Kidney glomerular epithelial cell (primary cell): ENCODE measurements at regions not wholly inside any gene's neighbourhood (a gene's known extent, or its start where the extent isn't known, plus 50 kb on each side); places are given as distances from the start of the nearest gene placed in this dataset.

Source experiments
- DNase-seq: peaks from one replicate; lab custom pipeline; 2025; lab: John Stamatoyannopoulos, UW

DNA sequence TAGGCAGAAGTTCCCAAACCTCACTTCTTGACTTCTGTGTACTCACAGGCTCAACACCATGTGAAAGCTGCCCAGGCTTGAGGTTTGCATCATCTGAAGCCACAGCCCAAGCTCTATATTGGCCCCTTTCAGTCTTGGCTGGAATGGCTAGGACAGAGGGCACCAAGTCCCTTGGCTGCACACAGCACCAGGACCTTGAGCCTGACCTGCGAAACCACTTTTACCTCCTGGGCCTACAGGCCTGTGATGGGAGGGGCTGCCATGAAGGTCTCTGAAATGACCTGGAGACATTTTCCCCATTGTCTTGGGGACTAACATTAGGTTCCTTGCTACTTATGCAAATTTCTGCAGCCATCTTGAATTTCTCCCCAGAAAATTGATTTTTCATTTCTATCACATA is 288.3 kb upstream of the ZC3H12C start:
- DNase-seq: no peak

DNA sequence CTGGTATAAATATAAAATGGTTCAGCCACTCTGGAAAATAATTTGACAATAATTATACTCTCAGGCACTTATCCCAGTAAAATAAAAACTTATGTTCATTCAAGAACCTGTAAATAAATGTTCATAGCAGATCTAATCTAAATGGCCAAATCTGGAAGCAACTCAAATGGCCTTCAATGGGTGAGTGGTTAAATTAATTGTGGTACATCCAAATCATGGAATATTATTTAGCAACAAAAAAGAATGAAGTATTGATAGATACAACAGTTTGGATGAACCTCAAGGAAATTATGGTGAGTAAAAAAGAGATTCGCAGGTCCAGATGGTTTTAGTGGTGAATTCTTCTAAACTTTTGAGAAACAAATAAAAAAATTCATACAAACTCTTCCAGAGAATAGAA is 287.0 kb upstream of the ZC3H12C start:
- no peak for DNase-seq

DNA sequence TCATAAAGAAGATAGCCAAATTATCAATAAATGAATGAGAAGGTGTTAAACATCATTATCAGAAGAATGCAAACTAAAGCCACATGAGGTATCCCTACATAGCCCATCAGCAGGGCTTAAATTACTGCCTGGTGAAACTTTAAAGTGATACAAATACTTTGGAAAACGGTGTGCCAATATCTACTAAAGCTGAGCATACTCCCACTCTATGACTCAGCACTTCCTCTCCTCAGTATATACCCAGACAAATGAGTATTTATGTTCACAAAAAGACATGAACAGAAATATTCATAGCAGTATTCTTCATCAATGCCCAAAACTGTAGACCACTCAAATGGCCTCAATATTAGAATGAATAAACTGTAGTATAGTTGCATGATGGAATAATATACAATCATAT is 284.6 kb upstream of the ZC3H12C start:
- DNase-seq: no peak

DNA sequence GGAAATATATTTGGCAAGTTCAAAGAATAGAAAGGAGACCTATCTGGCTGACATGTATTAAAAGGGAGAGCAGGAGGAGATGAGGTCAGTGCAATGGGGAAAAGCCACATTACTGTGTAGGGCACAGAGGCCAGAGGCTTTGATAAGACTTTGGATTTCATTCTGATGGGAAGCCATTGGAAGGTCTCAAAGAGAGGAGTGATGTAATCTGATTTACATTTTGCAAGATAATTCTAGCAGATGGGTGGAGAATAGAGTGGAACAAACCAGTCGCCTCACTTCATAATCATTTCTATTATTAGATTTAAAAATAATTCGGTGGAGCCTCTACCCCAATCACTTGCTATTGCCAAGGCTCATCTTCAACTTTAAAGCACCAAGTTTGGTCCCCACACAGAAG is 278.4 kb upstream of the ZC3H12C start:
- no peak for DNase-seq

DNA sequence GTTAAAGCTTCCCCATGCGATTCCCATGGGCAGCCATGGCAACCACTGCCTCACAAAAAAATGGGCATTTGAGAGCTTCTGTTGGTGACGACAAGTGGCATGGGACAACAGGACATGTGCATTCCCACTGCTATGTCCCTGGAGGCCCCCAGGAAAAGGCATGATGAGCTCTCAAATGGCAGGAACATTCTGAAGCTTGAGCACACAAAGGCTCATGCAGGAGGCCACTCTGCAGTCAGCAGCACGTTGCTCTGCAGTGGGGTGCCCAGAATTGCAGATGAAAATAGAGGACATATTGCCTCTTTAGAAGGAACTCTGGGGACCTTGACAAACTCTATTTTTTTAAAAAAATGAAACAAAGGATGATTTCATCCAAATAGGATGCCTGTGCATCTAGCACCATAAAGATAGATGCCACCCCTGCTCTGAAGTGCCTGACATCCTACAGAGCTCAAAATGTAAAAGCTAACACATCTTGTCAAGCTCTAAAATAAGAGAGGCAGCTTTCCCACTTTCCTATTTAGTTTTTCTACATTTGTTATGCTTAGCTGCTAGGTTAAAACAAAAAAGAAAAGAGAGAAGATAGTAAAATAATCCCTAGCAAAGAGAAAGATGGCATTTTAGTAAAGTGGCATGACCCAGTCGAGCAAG is 277.6 kb upstream of the ZC3H12C start:
- no peak for DNase-seq

DNA sequence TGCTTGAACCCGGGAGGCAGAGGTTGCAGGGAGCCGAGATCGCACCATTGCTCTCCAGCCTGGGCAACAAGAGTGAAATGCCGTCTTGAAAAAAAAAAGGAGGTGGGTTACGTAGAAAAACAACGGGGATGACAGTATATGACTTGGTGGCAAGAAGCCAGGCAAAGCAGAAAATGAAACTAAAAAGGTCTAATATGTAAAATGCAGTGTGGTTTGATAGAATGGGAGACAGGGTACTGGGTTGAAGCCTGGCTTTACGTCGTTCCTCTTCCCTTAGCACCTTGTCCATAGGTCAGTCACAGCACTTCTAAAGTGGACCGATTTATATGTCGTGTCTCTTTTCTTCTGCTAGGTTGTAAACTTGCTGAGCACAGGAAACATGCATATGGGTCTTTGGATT is 274.9 kb upstream of the ZC3H12C start:
- no peak for DNase-seq

DNA sequence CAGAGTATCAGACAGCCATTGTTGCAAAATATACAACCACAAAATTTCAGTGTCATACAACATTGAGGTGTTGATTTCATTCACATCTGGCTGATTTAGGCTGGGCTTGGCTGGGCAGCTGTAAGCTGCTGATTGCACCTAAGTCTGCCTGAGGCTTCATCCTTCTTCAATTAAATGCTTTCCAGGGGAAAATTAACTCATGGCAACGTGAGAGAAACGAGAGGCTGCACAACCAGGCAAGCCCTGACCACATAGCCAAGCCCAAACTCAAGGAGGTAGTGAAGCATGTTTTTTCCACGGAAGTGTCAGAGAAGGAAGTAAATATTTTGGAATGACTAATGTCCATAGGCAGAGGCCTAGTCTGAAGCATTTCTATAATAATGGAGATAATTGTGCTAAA is 273.8 kb upstream of the ZC3H12C start:
- DNase-seq: no peak

DNA sequence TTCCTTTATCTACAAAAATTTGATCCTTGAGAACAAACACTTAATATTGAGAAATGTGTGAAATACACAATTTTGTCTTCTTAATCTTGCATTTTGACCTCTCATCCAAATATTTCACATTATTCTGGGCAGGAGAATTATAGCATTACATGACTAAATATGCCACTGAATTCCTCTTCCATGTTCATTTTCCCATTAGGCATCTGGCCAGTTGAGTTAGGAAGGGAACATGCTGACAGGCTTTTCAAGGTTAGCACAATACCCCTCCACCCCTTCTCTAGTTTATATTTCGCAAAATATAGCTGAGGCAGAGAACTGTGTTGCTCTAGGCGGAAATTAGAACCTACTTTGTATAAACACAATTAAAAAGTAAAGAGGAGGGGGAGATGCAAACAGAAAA is 271.7 kb upstream of the ZC3H12C start:
- DNase-seq: no peak

DNA sequence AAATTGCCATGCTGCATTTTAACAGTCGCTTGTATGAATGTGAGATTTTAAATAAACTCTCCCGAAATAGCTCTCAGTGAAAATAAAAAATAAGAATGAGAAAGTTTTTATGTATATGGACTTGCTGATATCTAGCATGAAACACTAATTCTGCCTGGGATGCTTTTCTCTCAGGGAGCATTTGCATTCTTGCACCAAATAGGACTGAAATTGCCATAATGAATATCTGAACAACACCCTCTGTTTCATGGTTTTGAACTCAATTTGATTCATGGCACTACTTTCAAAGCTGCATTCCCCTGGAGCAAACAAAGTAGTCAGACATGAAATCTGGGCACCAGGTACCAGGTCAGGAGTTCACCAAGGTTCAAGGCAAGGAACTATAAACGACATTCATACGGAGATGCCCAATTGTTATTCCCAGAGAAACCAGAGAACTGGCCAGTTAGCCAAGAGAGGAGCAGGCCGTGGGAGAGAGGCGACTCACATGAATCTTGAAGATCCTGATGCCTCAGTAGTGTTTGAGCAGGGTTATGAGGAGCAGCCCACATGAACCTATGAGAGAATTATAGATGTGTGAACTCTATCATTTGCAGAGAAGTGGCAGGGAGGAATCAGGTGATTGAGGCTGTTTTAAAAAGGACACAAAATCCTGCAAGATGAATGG is 270.6 kb upstream of the ZC3H12C start:
- DNase-seq: no peak

DNA sequence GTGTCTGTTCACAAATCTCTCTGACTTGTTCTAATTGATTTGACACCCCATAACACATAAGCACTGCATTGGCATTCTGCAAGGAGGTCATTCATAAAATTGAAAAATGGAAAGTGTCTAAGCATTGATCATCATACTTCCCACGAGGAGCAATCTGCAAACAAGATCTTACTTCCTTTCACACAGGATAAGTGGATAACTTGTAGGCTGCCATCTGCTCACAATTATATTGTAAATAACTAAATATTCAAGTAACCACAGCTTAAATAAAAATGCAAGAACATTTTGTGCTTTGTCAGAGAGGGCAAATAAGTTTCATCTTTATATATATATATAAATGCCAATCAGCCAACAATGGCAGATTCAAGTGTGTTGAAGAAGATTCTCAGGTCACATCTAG is 264.8 kb upstream of the ZC3H12C start:
- DNase-seq: no peak

DNA sequence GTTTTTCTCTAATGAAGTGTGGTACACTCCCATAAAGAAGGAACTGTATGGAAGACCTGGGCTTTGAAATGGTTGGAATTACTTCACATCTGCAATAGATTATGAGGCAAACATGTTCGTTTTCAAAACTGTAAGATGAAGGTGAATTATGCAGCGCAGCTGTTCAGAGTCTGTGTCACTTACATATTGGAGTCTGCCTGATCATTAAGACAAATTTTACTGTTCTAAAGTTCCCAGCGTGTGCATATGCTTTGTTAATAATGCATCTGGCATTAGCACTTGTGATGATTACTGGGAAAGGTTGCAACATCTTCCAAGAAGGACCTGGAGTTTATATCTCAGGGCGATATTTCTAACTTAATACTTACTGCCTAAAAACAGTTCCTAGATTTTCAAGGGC is 255.2 kb upstream of the ZC3H12C start:
- no peak for DNase-seq

DNA sequence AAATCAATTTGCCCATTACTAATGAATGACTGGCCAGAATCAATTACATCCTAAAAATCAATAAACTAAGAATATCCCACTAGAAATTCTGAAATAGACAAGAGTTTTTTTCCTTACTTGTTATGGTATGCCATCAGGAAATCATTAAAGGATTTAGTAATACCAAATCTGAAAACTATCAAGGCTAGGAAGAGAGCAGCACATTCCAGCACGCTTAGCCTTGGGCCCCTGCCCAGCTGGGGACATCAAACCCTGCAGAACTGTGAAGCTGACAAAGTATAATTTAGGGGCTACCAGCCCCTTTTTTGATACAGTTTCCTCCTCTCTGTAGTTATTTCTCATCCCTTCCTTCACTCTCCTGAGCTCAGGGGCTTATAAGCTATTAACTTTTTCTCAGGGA is 247.8 kb upstream of the ZC3H12C start:
- DNase-seq: no peak

DNA sequence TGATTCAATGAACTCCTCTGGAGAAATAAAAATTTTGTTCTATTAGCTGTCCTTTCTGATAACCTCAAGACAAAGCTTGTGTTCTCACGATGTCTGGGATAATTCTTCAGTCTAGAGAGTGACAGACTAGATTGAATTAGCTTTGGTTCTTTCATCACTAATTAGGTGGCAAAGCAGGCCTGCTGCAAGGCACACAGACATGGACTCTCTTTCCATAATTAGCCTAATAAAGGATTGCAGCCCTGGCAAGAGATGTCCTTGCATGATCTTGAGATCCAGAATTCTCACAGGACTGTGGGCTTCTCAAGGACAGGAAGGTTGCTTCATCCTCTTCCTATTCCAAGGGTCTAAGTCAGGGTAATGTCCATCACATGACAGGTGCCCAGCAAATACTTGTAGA is 245.6 kb upstream of the ZC3H12C start:
- no peak for DNase-seq

DNA sequence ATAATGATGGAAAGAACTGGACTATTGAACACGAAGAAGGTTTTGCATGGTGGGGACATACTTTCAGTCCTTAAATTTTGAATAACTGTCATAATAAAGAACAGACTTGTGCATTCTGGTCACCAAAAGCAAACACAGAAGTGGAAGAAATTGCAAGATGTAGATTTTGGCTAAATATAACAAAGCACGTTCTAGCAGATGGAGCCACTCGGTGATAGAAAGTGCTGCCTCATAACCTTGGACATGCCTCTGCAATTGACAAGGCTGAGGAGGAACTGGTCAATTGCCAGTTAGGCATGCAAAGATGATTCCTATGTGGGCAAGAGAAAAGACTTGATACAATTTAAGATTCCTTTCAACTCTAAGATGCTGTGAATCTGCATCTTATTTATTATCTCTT is 244.1 kb upstream of the ZC3H12C start:
- no peak for DNase-seq

DNA sequence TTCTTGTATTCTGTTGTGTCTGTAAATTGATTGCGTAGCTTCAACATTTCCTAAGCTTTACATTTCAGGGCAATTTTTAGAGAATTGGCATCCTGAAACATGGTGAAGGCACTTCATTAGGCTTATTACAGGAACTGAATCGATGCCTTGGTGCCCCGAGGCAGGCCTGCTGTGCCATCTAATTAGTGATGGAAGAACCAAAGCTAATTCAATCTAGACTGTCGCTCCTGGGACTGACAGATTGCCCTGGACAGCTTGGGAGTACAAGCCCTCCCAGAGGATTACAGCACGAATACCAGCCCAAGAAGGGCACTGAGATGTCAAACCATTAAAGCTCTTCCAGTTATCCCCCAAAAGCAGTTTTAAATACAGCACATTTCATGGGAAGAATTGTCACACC is 243.2 kb upstream of the ZC3H12C start:
- DNase-seq: no peak

DNA sequence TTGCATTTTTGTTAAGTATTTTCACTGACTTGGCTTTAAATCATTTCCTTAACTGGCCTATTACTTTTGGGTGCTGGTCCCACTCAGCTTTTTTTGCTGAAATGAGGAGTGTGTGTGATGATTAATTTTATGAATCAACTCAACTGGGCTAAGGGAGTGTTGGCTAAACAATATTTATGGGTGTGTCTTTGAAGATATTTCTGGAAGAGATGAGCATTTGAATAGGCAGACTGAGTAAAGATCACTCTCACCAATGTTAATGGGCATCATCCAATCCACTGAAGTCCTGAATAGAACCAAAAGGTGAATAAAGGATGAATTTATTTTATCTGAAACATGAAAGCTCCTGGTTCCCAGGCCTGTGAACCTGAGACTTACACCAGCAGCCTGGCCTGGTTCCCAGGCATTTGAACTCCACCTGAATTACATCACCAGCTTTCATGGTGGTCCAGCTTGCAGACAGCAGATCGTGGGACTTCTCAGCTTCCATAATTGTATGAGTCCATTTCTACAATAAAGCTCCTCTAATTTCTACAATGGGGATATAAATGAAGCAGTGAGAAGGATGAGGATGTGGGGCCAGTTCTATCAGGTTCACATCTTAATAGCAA is 241.3 kb upstream of the ZC3H12C start:
- DNase-seq: no peak

DNA sequence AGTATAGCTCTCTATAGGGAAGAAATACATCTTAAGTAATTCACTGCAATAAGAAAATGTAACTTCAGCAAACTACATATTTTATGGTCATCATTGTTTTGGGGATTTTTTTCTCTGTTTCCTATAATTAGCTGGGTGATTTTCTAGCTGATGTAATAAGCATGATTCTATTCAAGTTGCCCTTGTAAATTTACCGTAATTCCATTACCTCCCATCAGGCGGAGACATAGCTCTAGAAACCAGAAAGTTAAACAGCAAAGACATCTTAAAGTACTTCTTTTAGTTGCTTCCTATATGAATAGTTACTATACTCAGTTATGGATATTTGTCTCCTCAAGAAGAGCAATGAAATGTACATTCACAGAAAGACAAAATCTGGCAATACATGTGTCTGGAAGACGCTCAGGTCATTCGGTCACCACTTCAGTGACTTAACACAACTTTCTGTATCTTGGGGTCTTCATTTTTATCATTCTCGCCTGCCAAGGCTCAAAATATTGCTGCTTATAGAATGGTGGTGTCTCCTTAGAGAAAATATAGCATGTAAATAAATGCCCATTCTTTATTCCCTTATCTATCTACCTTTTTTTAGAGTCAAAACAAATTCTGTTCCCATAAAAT is 239.9 kb upstream of the ZC3H12C start:
- DNase-seq: peak; percentile 65

DNA sequence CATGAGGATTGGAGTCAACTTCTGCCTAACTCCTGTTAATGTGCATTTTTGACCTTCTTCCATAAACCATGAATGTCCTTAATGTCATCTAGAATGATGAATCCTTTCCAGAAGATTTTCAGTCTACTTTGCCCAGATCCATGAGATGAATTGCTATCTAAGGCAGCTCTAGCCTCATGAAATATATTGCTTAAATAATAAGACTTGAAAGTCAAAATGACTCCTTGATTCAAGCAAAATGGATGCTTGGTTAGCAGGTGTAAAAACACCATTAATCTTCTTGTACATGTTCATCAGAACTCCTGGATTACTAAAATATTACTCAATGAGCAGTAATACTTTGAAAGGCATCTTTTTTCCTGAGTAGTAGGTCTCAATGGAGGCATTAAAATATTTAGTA is 238.5 kb upstream of the ZC3H12C start:
- DNase-seq: no peak

DNA sequence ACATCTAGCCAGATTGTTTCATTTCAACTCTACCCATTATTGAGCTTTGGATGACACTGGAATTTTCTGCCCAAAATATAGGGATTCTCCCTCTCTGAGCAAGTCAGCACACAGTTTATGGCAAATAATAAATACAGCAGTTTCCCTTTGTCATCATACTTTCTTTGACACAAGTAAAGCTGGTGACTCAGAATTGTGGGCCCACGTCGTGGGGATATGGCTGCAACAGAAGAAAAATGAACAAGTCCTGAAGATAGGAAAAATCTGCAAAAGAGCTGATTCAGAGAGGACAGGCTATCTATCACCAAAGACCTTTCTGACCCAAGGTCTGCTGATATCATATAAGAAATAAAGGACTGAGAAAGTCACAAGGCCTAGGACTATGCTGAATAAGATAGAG is 236.3 kb upstream of the ZC3H12C start:
- DNase-seq: no peak

DNA sequence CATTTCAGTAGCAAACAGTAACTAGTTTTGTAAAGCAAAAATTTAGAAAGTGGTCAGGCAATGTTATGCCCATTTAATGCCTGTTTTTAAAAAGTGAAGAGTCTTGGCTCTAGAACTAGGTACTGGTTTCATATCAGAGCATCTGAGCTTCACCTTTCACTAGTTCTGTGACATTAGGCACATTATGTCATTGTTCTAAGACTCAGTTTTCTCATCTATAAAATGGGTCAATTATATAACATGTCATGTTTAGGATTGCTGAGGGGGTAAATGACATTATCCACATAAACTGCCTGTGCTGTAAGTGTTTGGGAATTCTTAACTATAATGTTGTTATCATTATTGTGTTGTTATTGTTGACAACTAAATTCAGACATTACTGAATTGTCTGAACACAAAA is 235.6 kb upstream of the ZC3H12C start:
- no peak for DNase-seq

DNA sequence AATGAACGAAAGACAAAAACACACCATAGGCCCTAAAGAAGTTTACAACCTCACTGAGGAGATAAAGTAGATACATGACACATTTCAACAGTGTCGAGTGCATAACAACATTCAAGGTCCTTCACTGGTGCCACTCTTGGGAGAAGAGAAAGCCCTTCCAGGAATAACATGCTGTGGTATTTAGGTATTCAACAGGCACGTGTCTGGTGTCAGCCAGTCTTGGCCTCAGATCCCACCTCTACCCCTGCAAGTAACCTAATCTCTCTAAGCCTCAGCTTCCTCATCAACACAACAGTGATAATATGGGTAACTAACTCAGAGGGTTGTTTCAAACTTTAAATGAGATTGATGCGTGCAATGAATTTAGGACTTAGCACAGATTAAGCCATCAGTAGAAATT is 235.0 kb upstream of the ZC3H12C start:
- DNase-seq: no peak

DNA sequence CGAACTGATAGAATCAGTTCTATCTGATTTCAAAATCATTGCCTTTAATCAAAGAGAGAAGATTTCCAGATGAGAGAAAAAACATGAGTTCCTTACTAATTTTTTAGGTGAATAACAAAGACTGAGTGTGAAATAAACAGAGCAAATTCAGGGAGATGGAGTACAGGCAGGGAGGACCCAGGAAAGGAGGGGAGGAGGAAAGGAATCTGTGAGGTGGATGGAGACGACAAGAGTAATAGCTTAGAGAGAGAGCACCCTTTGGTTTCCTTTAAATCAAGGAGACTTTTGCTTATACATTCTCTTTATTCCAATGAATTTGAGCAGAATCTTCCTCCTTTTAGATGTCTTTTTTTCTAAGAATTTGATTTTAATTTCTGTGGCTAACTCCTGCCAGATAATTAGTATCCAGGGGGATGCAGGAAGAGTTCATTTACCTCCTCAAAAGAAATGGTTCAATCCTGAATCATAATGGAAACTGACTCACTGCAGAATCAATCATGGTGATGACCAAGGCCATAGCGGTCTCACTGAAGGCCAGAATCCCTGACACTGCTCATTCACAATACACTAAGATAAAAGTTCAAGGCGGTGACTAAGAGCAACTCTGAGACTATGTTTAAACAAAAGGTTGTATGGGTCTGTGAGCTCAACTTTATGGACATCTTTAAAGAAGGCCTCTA is 234.0 kb upstream of the ZC3H12C start:
- peak; percentile 40 for DNase-seq

DNA sequence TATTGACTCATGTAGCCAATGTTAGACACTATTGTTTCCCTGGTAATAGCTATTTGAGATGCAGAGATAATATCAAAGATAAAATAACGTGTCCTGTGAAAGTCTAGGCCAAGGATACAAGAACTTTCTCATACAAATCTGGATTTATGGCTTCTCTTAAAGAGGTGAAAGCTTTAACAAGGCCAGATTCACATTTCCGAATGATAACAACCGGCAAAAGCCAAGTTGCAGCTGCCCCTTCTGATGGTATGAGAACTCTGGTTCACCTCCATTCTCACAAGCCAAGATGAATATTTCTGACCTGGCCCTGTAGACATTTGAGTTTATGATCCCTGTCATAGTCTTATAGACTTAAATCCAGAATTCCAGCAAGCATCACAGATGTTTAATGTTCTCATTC is 230.4 kb upstream of the ZC3H12C start:
- no peak for DNase-seq
